K562 (cell line): ENCODE measurements at regions not wholly inside any gene's neighbourhood (a gene's known extent, or its start where the extent isn't known, plus 50 kb on each side); places are given as distances from the start of the nearest gene placed in this dataset.
A peak's percentile ranks its signal among the peaks of the same experiment; 100 is the strongest.

Source experiments
- ARID3A ChIP-seq: IDR thresholded peaks from 2 replicates; pipeline ENCODE4 v1.6.1; 2012; ENCODE audit warnings: low read depth, low read length, improper control_type of control experiment, borderline replicate concordance
- CBFA2T2 ChIP-seq: fragments of 450-650 bp; conservative IDR thresholded peaks from 2 replicates; pipeline ENCODE4 v1.6.1; 2017; ENCODE audit warnings: mild to moderate bottlenecking
- CCNT2 ChIP-seq: IDR thresholded peaks from 2 replicates; pipeline ENCODE4 v1.6.1; 2011; ENCODE audit warnings: borderline replicate concordance, low read depth, mild to moderate bottlenecking, moderate library complexity, mixed read lengths, low read length; ENCODE audit not compliant: insufficient read length; ENCODE audit errors: extremely low read depth
- FOSL1 ChIP-seq: fragments of 200-800 bp; sonication (Bioruptor generic); conservative IDR thresholded peaks from 2 replicates; pipeline ENCODE4 v1.6.1; 2016; ENCODE audit warnings: missing genetic modification characterization, missing compliant biosample characterization
- GATAD2A ChIP-seq: fragments of 450-650 bp; IDR thresholded peaks from 2 replicates; pipeline ENCODE4 v1.6.1; 2017
- HDAC3 ChIP-seq: fragments of 450-650 bp; IDR thresholded peaks from 2 replicates; pipeline ENCODE4 v1.6.1; 2018; ENCODE audit warnings: borderline replicate concordance, mild to moderate bottlenecking, moderate library complexity; ENCODE audit not compliant: partially characterized antibody
- JUND ChIP-seq, 2 experiments: IDR thresholded peaks; 2 replicates in 1 of 2; 3 replicates in 1 of 2; pipeline ENCODE4 v1.6.1; 2011; ENCODE audit warnings: borderline replicate concordance in 2 of 2, low read depth in 2 of 2, low read length in 2 of 2, improper control_type of control experiment in 1 of 2, missing biosample characterization in 1 of 2, missing genetic modification characterization in 1 of 2, missing genetic modification reagents in 1 of 2
- POLR2AphosphoS2 ChIP-seq: IDR thresholded peaks from 2 replicates; pipeline ENCODE4 v1.6.1; 2012; ENCODE audit warnings: low read length, improper control_type of control experiment
- SAFB2 ChIP-seq: fragments of 200-400 bp; formaldehyde crosslinking; IDR thresholded peaks from 2 replicates; pipeline ENCODE4 v1.6.1; 2018; ENCODE audit warnings: borderline replicate concordance, low read length, low read depth, moderate library complexity; ENCODE audit not compliant: severe bottlenecking
- SMARCA4 ChIP-seq: fragments of 450-650 bp; IDR thresholded peaks from 2 replicates; pipeline ENCODE4 v1.6.1; 2016
- TAL1 ChIP-seq: fragments of 450-650 bp; IDR thresholded peaks from 2 replicates; pipeline ENCODE4 v1.6.1; 2016; ENCODE audit warnings: mild to moderate bottlenecking
- TCF3 ChIP-seq: sonication (generic); formaldehyde crosslinking; IDR thresholded peaks from 2 replicates; pipeline ENCODE4 v1.4.0; 2020; ENCODE audit warnings: mild to moderate bottlenecking, missing genetic modification reagents
- TFE3 ChIP-seq: fragments of 450-650 bp; formaldehyde crosslinking; IDR thresholded peaks from 2 replicates; pipeline ENCODE4 v1.4.0; 2020; ENCODE audit warnings: mild to moderate bottlenecking, mixed read lengths
- ZBTB2 ChIP-seq: fragments of 450-650 bp; IDR thresholded peaks from 2 replicates; pipeline ENCODE4 v1.6.1; 2016; ENCODE audit warnings: antibody characterized with exemption
- ZC3H11A ChIP-seq: IDR thresholded peaks from 2 replicates; pipeline ENCODE4 v1.6.1; 2012; ENCODE audit warnings: low read depth, low read length, improper control_type of control experiment
- ZNF175 ChIP-seq: fragments of 200-800 bp; sonication (Bioruptor generic); IDR thresholded peaks from 2 replicates; pipeline ENCODE4 v1.6.1; 2016; ENCODE audit warnings: low read depth, mild to moderate bottlenecking, missing genetic modification characterization, missing compliant biosample characterization
- ZNF584 ChIP-seq: fragments of 200-800 bp; sonication (Bioruptor generic); IDR thresholded peaks from 2 replicates; pipeline ENCODE4 v1.6.1; 2016; ENCODE audit warnings: low read depth, mild to moderate bottlenecking, missing genetic modification characterization, missing compliant biosample characterization
- ZNF589 ChIP-seq: fragments of 200-800 bp; sonication (Bioruptor generic); IDR thresholded peaks from 2 replicates; pipeline ENCODE4 v1.6.1; 2016; ENCODE audit warnings: low read depth, missing genetic modification characterization, missing compliant biosample characterization
- TF ChIP-seq, protein P1 (sequence below): fragments of 250-450 bp; sonication (Bioruptor Pico); IDR thresholded peaks from 2 replicates; pipeline ENCODE4 v1.5.0; 2022; ENCODE audit warnings: mild to moderate bottlenecking
- TF ChIP-seq, protein P2 (sequence below): fragments of 450-650 bp; IDR thresholded peaks from 2 replicates; pipeline ENCODE4 v1.6.1; 2016

- TF ChIP-seq, protein P1, sequence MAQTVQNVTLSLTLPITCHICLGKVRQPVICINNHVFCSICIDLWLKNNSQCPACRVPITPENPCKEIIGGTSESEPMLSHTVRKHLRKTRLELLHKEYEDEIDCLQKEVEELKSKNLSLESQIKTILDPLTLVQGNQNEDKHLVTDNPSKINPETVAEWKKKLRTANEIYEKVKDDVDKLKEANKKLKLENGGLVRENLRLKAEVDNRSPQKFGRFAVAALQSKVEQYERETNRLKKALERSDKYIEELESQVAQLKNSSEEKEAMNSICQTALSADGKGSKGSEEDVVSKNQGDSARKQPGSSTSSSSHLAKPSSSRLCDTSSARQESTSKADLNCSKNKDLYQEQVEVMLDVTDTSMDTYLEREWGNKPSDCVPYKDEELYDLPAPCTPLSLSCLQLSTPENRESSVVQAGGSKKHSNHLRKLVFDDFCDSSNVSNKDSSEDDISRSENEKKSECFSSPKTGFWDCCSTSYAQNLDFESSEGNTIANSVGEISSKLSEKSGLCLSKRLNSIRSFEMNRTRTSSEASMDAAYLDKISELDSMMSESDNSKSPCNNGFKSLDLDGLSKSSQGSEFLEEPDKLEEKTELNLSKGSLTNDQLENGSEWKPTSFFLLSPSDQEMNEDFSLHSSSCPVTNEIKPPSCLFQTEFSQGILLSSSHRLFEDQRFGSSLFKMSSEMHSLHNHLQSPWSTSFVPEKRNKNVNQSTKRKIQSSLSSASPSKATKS: no peak
- TF ChIP-seq ZBTB2: peak; percentile 88
- TF ChIP-seq CCNT2: peak; percentile 81
- TF ChIP-seq TAL1: peak; percentile 74
- 0 out of 2 replicates have a peak, but pooled peaks have one; percentile 15 for TF ChIP-seq ZNF584 (CRISPR knock-in tag)
- TF ChIP-seq TCF3 (CRISPR knock-in tag): peak; percentile 72
- TF ChIP-seq POLR2AphosphoS2: no peak
- TF ChIP-seq ZNF589 (CRISPR knock-in tag): 0 out of 2 replicates have a peak, but pooled peaks have one; percentile 15
- TF ChIP-seq FOSL1 (tag): peak; percentile 62
- peak; percentile 53 for TF ChIP-seq HDAC3
- TF ChIP-seq ZNF175 (CRISPR knock-in tag): 0 out of 2 replicates have a peak, but pooled peaks have one; percentile 16
- peak; percentile 24; the same call in 1 of the 2 replicates for TF ChIP-seq TFE3 (CRISPR knock-in tag)
- TF ChIP-seq CBFA2T2: peak; percentile 66
- peak; percentile 76; the same call in 1 of the 2 replicates for TF ChIP-seq GATAD2A
- no peak for TF ChIP-seq JUND (IDR thresholded peaks at IDR 0.05; ENCODE audit: borderline replicate concordance, low read depth, low read length)
- peak; percentile 47; the same call in 2 of the 3 replicates for TF ChIP-seq JUND (tag; IDR thresholded peaks at IDR 0.05; ENCODE audit: borderline replicate concordance, low read depth, low read length)
- TF ChIP-seq, protein P2, sequence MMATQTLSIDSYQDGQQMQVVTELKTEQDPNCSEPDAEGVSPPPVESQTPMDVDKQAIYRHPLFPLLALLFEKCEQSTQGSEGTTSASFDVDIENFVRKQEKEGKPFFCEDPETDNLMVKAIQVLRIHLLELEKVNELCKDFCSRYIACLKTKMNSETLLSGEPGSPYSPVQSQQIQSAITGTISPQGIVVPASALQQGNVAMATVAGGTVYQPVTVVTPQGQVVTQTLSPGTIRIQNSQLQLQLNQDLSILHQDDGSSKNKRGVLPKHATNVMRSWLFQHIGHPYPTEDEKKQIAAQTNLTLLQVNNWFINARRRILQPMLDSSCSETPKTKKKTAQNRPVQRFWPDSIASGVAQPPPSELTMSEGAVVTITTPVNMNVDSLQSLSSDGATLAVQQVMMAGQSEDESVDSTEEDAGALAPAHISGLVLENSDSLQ: peak; percentile 21; the same call in 1 of the 2 replicates
- no peak for TF ChIP-seq SAFB2
- peak; percentile 57; the same call in 1 of the 2 replicates for TF ChIP-seq ARID3A
- TF ChIP-seq ZC3H11A: no peak
- peak; percentile 82 for TF ChIP-seq SMARCA4
These were observed 1229.0 kb upstream of the ZEB2 start (continued) for GRCh38 chr2:145748927-145749326.
